ENCODE measurements at regions not wholly inside any gene's neighbourhood (a gene's known extent, or its start where the extent isn't known, plus 50 kb on each side); places are given as distances from the start of the nearest gene placed in this dataset.
"Not testable (repeated sequence)": the region's sequence is repeated elsewhere in the genome, so short reads cannot be mapped to it uniquely, and the experiment has no call there.

- DNase-seq (ENCODE audit: low read depth in 2 of 2), result no peak
These were observed 74.2 kb downstream of the APOBEC1 start for GRCh38 chr12:7591531-7591930.

- not testable (repeated sequence) for DNase-seq (ENCODE audit: low read depth in 2 of 2)
These were observed 75.6 kb downstream of the APOBEC1 start for GRCh38 chr12:7590085-7590484.

DNA sequence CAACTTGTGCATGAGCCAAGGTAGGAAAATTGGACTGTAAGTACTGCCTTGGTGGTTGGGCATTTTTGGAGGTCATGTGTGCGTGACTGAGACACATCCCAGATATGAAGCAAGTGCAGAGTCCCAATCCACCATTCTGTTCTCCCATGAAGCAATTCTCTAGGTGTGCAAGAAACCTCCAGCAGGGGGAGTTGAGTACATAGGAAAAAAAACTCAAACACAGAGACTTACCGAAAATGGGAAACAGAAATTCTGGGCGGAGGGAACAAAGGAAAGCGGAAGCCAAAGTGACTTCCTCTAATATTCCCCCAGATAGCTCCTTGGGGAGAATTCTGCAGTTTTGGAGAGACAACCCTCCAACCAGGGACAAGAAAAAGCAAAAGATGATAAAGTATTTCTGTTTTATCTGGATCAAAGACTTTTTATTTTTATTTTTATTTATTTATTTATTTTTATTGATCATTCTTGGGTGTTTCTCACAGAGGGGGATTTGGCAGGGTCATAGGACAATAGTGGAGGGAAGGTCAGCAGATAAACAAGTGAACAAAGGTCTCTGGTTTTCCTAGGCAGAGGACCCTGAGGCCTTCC is 76.9 kb downstream of the APOBEC1 start:
- DNase-seq (ENCODE audit: low read depth in 2 of 2), result peak in 1 of 2 donors; percentile 4

- not testable (repeated sequence) for DNase-seq (ENCODE audit: low read depth in 2 of 2)
These were observed 80.6 kb upstream of the CD163 start for GRCh38 chr12:7584137-7584536.

DNA sequence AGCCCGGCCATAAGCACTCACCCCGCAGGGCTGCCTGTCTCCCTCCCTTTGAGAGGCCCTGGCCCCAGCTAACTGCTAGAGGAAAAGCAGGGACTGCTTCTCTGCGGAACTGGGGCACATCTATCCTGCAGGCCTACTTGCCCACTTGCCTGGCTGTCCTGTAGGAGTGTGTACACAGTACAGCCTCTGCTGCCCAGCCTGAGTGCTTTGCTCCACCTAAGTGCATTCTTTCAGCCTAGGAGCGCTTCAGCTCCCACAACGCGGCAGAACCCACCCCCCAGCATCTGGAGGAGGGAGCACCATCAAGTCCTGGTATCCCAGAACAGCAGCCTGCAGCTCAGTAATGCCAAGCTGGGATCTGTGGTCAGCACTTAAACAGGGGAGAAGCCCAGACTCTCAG is 79.9 kb upstream of the CD163 start:
- no peak for DNase-seq (ENCODE audit: low read depth in 2 of 2)

DNA sequence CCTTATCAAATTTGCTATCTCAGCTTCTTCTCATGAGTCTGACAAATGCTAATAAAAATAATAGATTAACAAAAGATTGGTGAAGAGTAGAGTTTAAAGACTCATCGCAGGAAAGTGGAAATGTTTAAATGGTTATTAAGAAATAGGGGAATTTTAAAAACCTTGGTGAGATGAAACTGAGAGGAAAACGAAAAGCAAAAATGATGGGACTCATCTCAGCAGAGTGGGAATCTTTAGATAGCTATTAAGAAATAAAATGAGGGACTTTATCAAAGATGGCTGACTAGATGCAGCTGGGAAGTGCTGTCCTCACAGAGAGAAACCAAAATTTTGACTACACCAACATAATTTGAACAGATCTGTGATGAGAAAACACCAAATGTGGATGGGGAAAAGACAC is 79.2 kb upstream of the CD163 start:
- DNase-seq (ENCODE audit: low read depth in 2 of 2), result no peak

DNA sequence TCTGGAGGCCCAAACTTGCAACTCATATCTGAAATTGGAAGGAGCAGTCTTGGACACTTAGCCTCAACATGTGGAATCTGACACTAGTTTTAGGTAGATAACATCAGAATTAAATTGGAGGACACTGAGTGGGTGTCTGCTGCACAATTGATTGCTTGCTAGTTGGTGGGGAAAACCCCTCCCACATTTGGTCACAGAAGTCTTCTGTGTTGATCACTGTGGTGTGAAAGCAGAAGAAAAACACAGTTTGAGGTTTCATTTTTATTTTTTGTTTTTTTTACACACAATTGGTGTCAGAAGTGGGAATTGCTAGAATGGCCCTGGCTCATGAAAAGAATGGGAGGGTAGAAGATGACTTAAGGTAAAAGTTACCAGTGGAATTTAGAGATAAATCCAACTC is 78.0 kb upstream of the CD163 start:
- no peak for DNase-seq (ENCODE audit: low read depth in 2 of 2)

DNA sequence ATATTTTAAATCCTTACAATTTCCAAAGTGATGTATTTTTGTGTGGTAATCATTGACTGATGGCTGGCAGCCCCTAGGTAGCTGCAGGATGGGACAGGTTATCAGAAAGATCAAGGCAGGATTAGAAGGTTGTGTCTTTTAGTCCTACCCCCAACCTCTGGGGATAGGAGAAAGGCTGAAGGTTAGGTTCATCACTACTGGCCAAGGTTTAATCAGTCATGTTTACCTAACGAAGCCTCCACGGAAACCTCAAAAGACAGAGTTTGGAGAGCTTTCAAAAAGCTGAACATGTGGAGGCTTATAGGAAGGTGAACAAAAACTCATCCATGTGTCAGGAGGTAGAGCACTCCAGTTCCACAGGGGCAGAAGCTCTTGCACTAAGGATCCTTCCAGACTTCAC is 77.5 kb upstream of the CD163 start:
- no peak for DNase-seq (ENCODE audit: low read depth in 2 of 2)

DNA sequence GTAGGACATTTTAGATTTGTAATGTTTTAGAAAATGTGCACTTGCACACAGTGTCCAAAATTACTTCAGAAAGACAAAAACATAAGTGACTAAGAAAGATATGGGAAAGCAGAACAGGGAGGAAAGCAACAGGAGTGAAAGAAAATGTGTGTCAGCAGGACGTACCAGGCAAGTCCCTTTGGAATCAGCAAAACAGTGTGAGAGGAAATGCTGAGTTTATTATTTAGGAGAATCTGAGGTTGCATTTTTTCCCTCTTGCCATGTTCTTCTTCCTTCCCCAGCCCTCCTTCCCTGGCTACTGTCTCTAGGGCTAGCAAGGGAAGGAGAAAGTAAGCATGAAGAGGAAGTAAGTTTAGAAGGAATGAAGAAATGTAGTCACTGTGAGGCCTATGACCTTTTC is 67.7 kb upstream of the CD163 start:
- no peak for DNase-seq (ENCODE audit: low read depth in 2 of 2)

DNA sequence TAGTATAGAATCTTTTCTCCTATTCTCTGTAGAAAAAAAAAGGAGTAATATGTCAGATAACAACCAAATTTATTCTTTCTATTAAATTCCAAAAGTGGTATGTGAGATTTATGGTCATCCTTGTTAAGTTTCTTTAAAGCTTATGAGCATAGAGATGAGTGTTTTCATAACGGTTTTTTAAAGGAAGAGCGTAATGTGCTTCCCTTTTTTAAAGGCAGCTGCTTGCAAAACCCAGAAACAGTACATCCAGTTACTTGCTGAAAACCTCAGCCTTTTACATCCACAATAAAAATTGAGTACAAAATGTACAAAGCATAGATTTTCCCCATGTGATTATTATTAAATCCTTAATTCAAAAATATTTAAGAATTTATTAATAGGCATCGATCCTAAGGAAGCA is 53.6 kb upstream of the CD163 start:
- DNase-seq (ENCODE audit: low read depth in 2 of 2), result no peak

DNA sequence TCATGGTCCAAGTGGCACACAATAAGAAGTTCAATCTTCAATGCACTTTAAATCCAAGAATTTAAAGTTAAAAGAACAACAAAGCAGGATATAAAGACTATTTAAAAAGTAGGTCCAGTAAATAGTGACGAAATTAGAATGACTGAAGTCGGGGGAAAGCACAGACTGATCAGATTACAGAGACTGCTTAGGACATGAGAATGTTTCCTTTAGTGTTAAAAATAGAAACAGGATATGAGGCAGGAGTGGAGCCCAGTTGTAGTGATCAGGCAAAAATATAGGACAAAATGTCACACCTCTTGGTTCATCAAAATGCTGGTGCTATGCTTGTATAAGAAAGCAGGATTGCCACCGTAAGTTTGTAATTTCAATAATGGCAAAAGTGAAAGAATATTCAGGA is 52.2 kb upstream of the CD163 start:
- DNase-seq (ENCODE audit: low read depth in 2 of 2), result no peak

DNA sequence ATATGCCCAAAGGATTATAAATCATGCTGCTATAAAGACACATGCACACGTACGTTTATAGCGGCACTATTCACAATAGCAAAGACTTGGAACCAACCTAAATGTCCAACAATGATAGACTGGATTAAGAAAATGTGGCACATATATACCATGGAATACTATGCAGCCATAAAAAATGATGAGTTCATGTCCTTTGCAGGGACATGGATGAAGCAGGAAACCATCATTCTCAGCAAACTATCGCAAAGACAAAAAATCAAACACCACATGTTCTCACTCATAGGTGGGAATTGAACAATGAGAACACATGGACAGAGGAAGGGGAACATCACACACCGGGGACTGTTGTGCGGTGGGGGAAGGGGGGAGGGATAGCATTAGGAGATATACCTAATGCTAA is 51.3 kb upstream of the CD163 start:
- not testable (repeated sequence) for DNase-seq (ENCODE audit: low read depth in 2 of 2)
